Panc1 (cell line): ENCODE measurements at regions not wholly inside any gene's neighbourhood (a gene's known extent, or its start where the extent isn't known, plus 50 kb on each side); places are given as distances from the start of the nearest gene placed in this dataset.

ENCODE experiments used
- ATAC-seq: fragments of 200-7000 bp; cut with Tn5 transposase; 2 replicates; pipeline ENCODE4 v1.9.1; 2020; ENCODE audit warnings: mild to moderate bottlenecking, moderate library complexity
- BruUV-seq: library from RNA; stranded (reverse); fragments of 400-500 nt; replicated peaks from 2 replicates; lab custom pipeline; 2021; lab: Mats Ljungman, UMichigan
- CTCF ChIA-PET: fragments of 300-600 bp; sonication (Branson Sonifier 250); formaldehyde crosslinking; loops from one replicate; lab custom pipeline; 2022; ENCODE audit warnings: antibody characterized with exemption; lab: Charles Lee
- POLR2A ChIA-PET: fragments of 300-600 bp; sonication (Branson Sonifier 250); formaldehyde crosslinking; loops from one replicate; lab custom pipeline; 2022; ENCODE audit warnings: antibody characterized with exemption; lab: Charles Lee
- DNase-seq: peaks from one replicate; pipeline ENCODE4 v3.0.0-alpha.2; 2010; ENCODE audit warnings: low read depth, low spot score
- H3K27ac ChIP-seq: 2 replicates; pipeline ENCODE4 v1.5.1; 2011; ENCODE audit warnings: mild to moderate bottlenecking, low read length, inconsistent platforms
- H3K27me3 ChIP-seq: fragments of 200-500 bp; sonication (Bioruptor generic); 2 replicates; pipeline ENCODE4 v1.6.0; 2014; ENCODE audit warnings: low read length, inconsistent platforms; ENCODE audit not compliant: control insufficient read depth, insufficient read depth
- H3K36me3 ChIP-seq: fragments of 200-500 bp; sonication (Bioruptor generic); 2 replicates; pipeline ENCODE4 v1.5.1; 2014; ENCODE audit warnings: inconsistent platforms, mild to moderate bottlenecking, low read length, moderate library complexity; ENCODE audit not compliant: control insufficient read depth, insufficient read depth
- H3K4me1 ChIP-seq: 2 replicates; pipeline ENCODE4 v1.5.1; 2011; ENCODE audit warnings: inconsistent platforms, mild to moderate bottlenecking, low read length, moderate library complexity; ENCODE audit not compliant: control insufficient read depth, insufficient read depth
- H3K4me3 ChIP-seq, 2 experiments: 2 replicates each; pipeline ENCODE4 v1.5.1; 2011 to 2012; ENCODE audit warnings: low read depth in 2 of 2, low read length in 2 of 2, mild to moderate bottlenecking in 2 of 2, inconsistent platforms in 1 of 2, moderate library complexity in 1 of 2
- H3K9me3 ChIP-seq: fragments of 200-500 bp; sonication (Bioruptor generic); 2 replicates; pipeline ENCODE4 v1.5.1; 2014; ENCODE audit warnings: low read depth, mild to moderate bottlenecking, inconsistent platforms, low read length, moderate library complexity; ENCODE audit not compliant: control insufficient read depth, insufficient read depth
- CTCF ChIP-seq: fragments of 450-650 bp; IDR thresholded peaks from 2 replicates; pipeline ENCODE4 v1.5.1; 2017; ENCODE audit warnings: mild to moderate bottlenecking
- POLR2AphosphoS5 ChIP-seq: IDR thresholded peaks from 2 replicates; pipeline ENCODE4 v1.6.1; 2012; ENCODE audit warnings: mild to moderate bottlenecking, low read depth, low read length, moderate library complexity
- REST ChIP-seq, 2 experiments: IDR thresholded peaks; 2 replicates each; pipeline ENCODE4 v1.6.1; 2011 to 2012; ENCODE audit warnings: low read depth in 2 of 2, control low read depth in 1 of 2, low read length in 1 of 2, mild to moderate bottlenecking in 1 of 2, moderate library complexity in 1 of 2; ENCODE audit not compliant: insufficient read depth in 1 of 2
- SIN3A ChIP-seq: IDR thresholded peaks from 2 replicates; pipeline ENCODE4 v1.6.1; 2012; ENCODE audit warnings: low read depth, mild to moderate bottlenecking, low read length, moderate library complexity, borderline replicate concordance; ENCODE audit not compliant: insufficient read depth
- TCF7L2 ChIP-seq: IDR thresholded peaks from 2 replicates; pipeline ENCODE4 v1.6.1; 2011; ENCODE audit warnings: mild to moderate bottlenecking, low read depth, low read length, inconsistent platforms
- in situ Hi-C: cut with HindIII; loops from 2 replicates; pipeline ENCODE4 v1.10.0; 2016; ENCODE audit warnings: low sequenced_read_pairs, low pct_unique_long_range_greater_than_20kb
- intact Hi-C: fragments of 100-400 bp; cut with micrococcal nuclease; formaldehyde crosslinking; loops from one replicate; pipeline ENCODE4 v1.10.0; 2022; ENCODE audit not compliant: unreplicated experiment

DNA sequence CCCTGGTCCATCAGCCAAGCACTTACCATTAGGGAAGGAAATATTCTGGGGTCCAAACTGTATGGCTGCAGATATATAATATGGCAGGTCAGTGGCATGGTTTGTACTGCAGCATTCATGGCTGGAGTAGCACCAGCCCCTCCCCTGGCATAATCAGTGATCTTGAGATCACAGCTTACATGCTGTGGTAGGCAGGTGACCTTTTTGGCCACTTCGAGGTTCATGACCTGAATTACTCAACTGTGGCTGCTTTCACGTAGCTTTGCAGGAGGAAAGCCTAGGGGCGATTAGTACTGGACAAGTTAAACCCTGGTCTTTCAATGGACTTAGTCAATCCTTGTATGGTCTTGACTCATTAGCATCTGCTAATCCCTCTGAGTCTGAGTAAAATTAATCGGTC, 169.8 kb downstream of the SPRY2 start:
- POLR2A ChIA-PET, result no interaction called here
- no peaks in the 10 kb centered on the region for H3K9me3 ChIP-seq
- no peak for TF ChIP-seq REST (IDR thresholded peaks at IDR 0.05; ENCODE audit: insufficient read depth in 1 of 2, low read depth in 2 of 2, low read length in 1 of 2)
- TF ChIP-seq TCF7L2, result no peak
- TF ChIP-seq SIN3A, result no peak
- TF ChIP-seq POLR2AphosphoS5, result no peak
- TF ChIP-seq CTCF, result no peak

DNA sequence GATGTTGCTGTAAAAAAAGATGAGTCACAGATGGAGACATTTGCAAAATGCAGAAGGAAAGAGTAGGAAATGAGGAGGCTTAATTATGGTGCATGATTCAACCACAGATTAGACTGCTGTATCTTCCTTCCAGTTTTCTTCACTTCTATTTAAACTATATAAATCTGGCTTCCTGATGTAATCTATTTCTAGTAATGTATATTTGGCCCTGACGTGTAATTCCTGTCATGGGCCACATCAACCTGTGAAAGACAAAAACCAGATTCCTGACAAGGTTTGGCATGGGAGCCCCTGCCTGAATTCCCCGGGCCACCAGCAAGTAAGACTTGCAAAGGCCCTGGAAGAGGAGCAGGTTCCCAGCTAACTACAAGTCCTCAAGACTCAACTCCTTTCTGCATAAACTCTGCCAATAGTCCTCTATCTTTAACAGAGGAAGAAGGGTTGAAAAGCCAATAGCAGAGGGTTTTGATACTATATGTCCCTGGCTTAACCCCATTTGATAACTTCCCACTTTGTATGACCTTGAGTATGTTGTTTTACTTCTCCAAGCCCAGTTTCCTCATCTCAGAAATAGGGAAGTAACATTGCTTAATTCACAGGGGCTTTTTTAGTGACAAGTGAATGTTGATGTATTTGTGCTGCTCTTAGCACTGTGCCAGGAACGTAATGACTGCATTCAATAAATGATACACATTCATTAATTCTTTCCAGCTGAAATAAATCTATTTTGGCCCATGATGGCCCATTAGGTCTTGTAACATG, 172.7 kb downstream of the SPRY2 start:
- in situ Hi-C loops, result no loop called here
- no peak for TF ChIP-seq CTCF
- TF ChIP-seq SIN3A, result no peak
- no peak for TF ChIP-seq POLR2AphosphoS5
- no peak for TF ChIP-seq TCF7L2
- no peak for TF ChIP-seq REST (IDR thresholded peaks at IDR 0.05; ENCODE audit: insufficient read depth in 1 of 2, low read depth in 2 of 2, low read length in 1 of 2)
- Histone ChIP-seq H3K4me3 (no peak overlapping the region), H3K4me1 (no peaks in the 10 kb centered on the region), H3K27me3 (no peaks in the 10 kb centered on the region), H3K27ac (no peak overlapping the region), H3K9me3 (no peaks in the 10 kb centered on the region), H3K36me3 (no peaks in the 10 kb centered on the region)
- ATAC-seq (no peak), DNase-seq (no peak)
- no TSS peak for BruUV-seq
- POLR2A ChIA-PET, result no interaction called here
- CTCF ChIA-PET, result no interaction called here
- intact Hi-C loops, result no loop called here

More for the DNA sequence above, 169.8 kb downstream of the SPRY2 start:
- H3K4me3 ChIP-seq, result no peak overlapping the region
- H3K27ac ChIP-seq, result no peak overlapping the region
- DNase-seq, result no peak
- no peaks in the 10 kb centered on the region for H3K4me1 ChIP-seq
- H3K27me3 ChIP-seq, result no peaks in the 10 kb centered on the region
- intact Hi-C loops, result no loop called here
- no TSS peak for BruUV-seq
- no peak for ATAC-seq
- in situ Hi-C loops, result no loop called here
- no peaks in the 10 kb centered on the region for H3K36me3 ChIP-seq
- CTCF ChIA-PET, result no interaction called here
